HCT116 (cell line): ENCODE measurements at regions not wholly inside any gene's neighbourhood (a gene's known extent, or its start where the extent isn't known, plus 50 kb on each side); places are given as distances from the start of the nearest gene placed in this dataset.
"Not testable (repeated sequence)": the region's sequence is repeated elsewhere in the genome, so short reads cannot be mapped to it uniquely, and the experiment has no call there.

Experiments
- ATAC-seq: fragments of 200-7000 bp; cut with Tn5 transposase; 2 replicates; pipeline ENCODE4 v1.9.1; 2020; ENCODE audit warnings: mild to moderate bottlenecking, moderate library complexity
- BruUV-seq: library from RNA; stranded (reverse); fragments of 400-500 nt; replicated peaks from 2 replicates; lab custom pipeline; 2021; lab: Mats Ljungman, UMichigan
- CTCF ChIA-PET: fragments of 300-600 bp; sonication (Branson Sonifier 250); formaldehyde crosslinking; loops from one replicate; lab custom pipeline; 2021; ENCODE audit warnings: antibody characterized with exemption; lab: Charles Lee
- POLR2A ChIA-PET: fragments of 300-600, 350-600 bp; sonication (Branson Sonifier 250); formaldehyde crosslinking; loops from one replicate; lab custom pipeline; 2021; ENCODE audit warnings: antibody characterized with exemption; lab: Charles Lee
- RAD21 ChIA-PET, 2 experiments: fragments of 300-600 bp; sonication (Branson Sonifier 250); formaldehyde crosslinking; loops; one replicate each; lab custom pipeline; 2023; ENCODE audit warnings: low total read pairs in 2 of 2; ENCODE audit not compliant: uncharacterized antibody in 2 of 2, unreplicated experiment in 2 of 2, low non-redundant PET in 1 of 2; lab: Charles Lee
- DNase-seq: peaks from one replicate; pipeline ENCODE4 v3.0.0-alpha.2; 2010; ENCODE audit warnings: low read depth, low spot score
- H2AFZ ChIP-seq: fragments of 200-600 bp; shearing (Covaris generic), sonication (generic); 2 replicates; pipeline ENCODE4 v1.6.1; 2017; ENCODE audit warnings: low read depth, mixed run types, mixed read lengths, antibody characterized with exemption, low read length; ENCODE audit not compliant: poor library complexity, severe bottlenecking
- H3K27ac ChIP-seq: 2 replicates; pipeline ENCODE4 v1.5.1; 2012; ENCODE audit warnings: low read depth, low read length
- H3K27me3 ChIP-seq: fragments of 200-600 bp; sonication (generic); 2 replicates; pipeline ENCODE4 v1.6.1; 2016; ENCODE audit warnings: mixed run types, low read length, mixed read lengths; ENCODE audit not compliant: insufficient read depth
- H3K36me3 ChIP-seq, 2 experiments: fragments of 200-500 bp in 1 of 2; fragments of 200-600 bp in 1 of 2; sonication (Bioruptor generic) in 1 of 2; sonication (generic) in 1 of 2; 2 replicates each; pipeline versions ENCODE4 v1.5.1 to v1.6.1; 2014 to 2016; ENCODE audit warnings: low read length in 2 of 2, inconsistent platforms in 1 of 2, mixed read lengths in 1 of 2, mixed run types in 1 of 2; ENCODE audit not compliant: insufficient read depth in 2 of 2, control insufficient read depth in 1 of 2
- H3K4me1 ChIP-seq, 2 experiments: fragments of 200-600 bp in 1 of 2; sonication (generic) in 1 of 2; 2 replicates each; pipeline versions ENCODE4 v1.5.1 to v1.6.1; 2012 to 2017; ENCODE audit warnings: low read length in 2 of 2, inconsistent platforms in 1 of 2, mild to moderate bottlenecking in 1 of 2, mixed read lengths in 1 of 2, mixed run types in 1 of 2, moderate library complexity in 1 of 2; ENCODE audit not compliant: insufficient read depth in 2 of 2, control insufficient read depth in 1 of 2
- H3K4me2 ChIP-seq: fragments of 200-600 bp; sonication (generic); 2 replicates; pipeline ENCODE4 v1.6.1; 2017; ENCODE audit warnings: mixed run types, low read length, mixed read lengths
- H3K4me3 ChIP-seq, 2 experiments: fragments of 200-600 bp in 1 of 2; sonication (generic) in 1 of 2; replicated peaks in 1 of 2; 2 replicates each; pipeline ENCODE4 v1.5.1; 2011 to 2016; ENCODE audit warnings: low read length in 2 of 2, control low read depth in 1 of 2, low read depth in 1 of 2, mild to moderate bottlenecking in 1 of 2, mixed read lengths in 1 of 2, mixed run types in 1 of 2
- H3K79me2 ChIP-seq: fragments of 200-600 bp; sonication (generic); 2 replicates; pipeline ENCODE4 v1.6.1; 2017; ENCODE audit warnings: mild to moderate bottlenecking, mixed run types, low read length, moderate library complexity, mixed read lengths; ENCODE audit not compliant: insufficient read depth
- H3K9ac ChIP-seq: fragments of 200-600 bp; sonication (generic); 2 replicates; pipeline ENCODE4 v1.6.1; 2016; ENCODE audit warnings: low read length, mixed read lengths
- H3K9me2 ChIP-seq: fragments of 200-600 bp; sonication (generic), shearing (Covaris generic); 2 replicates; pipeline ENCODE4 v1.6.1; 2017; ENCODE audit warnings: mixed run types, mild to moderate bottlenecking, moderate library complexity; ENCODE audit not compliant: insufficient read depth
- H3K9me3 ChIP-seq, 2 experiments: fragments of 200-500 bp in 1 of 2; fragments of 200-600 bp in 1 of 2; sonication (Bioruptor generic) in 1 of 2; sonication (generic) in 1 of 2; 2 replicates each; pipeline ENCODE4 v1.6.1; 2014 to 2017; ENCODE audit warnings: low read length in 2 of 2, mixed read lengths in 2 of 2, inconsistent platforms in 1 of 2, low read depth in 1 of 2, mild to moderate bottlenecking in 1 of 2, mixed run types in 1 of 2, moderate library complexity in 1 of 2; ENCODE audit not compliant: control insufficient read depth in 1 of 2, insufficient read depth in 1 of 2
- H4K20me1 ChIP-seq: fragments of 200-600 bp; sonication (generic), shearing (Covaris generic); 2 replicates; pipeline ENCODE4 v1.6.1; 2017; ENCODE audit warnings: mixed run types, mild to moderate bottlenecking, moderate library complexity; ENCODE audit not compliant: insufficient read depth
- EZH2 ChIP-seq: fragments of 200-600 bp; sonication (generic); IDR thresholded peaks from 2 replicates; pipeline ENCODE4 v1.6.1; 2017; ENCODE audit warnings: antibody characterized with exemption, mixed run types
- REST ChIP-seq: IDR thresholded peaks from 2 replicates; pipeline ENCODE4 v1.6.1; 2012; ENCODE audit warnings: low read depth
- intact Hi-C: fragments of 100-400 bp; cut with micrococcal nuclease; formaldehyde crosslinking; loops from 2 replicates; pipeline ENCODE4 v1.10.0; 2022

- Histone ChIP-seq H4K20me1 (no peaks in the 10 kb centered on the region), H3K4me3 (no peak overlapping the region), H3K4me2 (no peak overlapping the region), H3K36me3 (no peaks in the 10 kb centered on the region)
- ChIA-PET RAD21 (no interaction called here), CTCF (no interaction called here)
- DNase-seq: no peak
- no peak for TF ChIP-seq REST
- TF ChIP-seq, all 23 proteins: peak for 0
- Histone ChIP-seq H2AFZ (no peak overlapping the region), H3K79me2 (no peaks in the 10 kb centered on the region), H3K9me2 (no peaks in the 10 kb centered on the region), H3K27ac (no peak overlapping the region), H3K27me3 (no peaks in the 10 kb centered on the region), H3K4me1 (no peaks in the 10 kb centered on the region), H3K9me3 (no peaks in the 10 kb centered on the region), H3K9ac (no peak overlapping the region)
- POLR2A ChIA-PET: no interaction called here
- BruUV-seq: no TSS peak
- ATAC-seq: no peak
- intact Hi-C loops: no loop called here
Measured at GRCh38 chr13:28607187-28607955, 51.6 kb upstream of the POMP start.

- Histone ChIP-seq H3K4me1 (no peaks in the 10 kb centered on the region), H3K36me3 (no peaks in the 10 kb centered on the region), H3K27me3 (no peaks in the 10 kb centered on the region), H3K9me2 (no peaks in the 10 kb centered on the region), H2AFZ (no peak overlapping the region), H4K20me1 (no peaks in the 10 kb centered on the region), H3K4me3 (no peak overlapping the region), H3K27ac (no peak overlapping the region), H3K9me3 (no peaks in the 10 kb centered on the region), H3K9ac (no peak overlapping the region), H3K79me2 (no peaks in the 10 kb centered on the region), H3K4me2 (no peak overlapping the region)
- ATAC-seq: no peak
- POLR2A ChIA-PET: no interaction called here
- no TSS peak for BruUV-seq
- RAD21 ChIA-PET: no interaction called here
- intact Hi-C loops: no loop called here
- no peak for DNase-seq
- no peak for TF ChIP-seq EZH2
- CTCF ChIA-PET: no interaction called here
Measured at GRCh38 chr13:28606466-28606865, 52.5 kb upstream of the POMP start.

- H3K4me2 ChIP-seq, DNase-seq, POLR2A ChIA-PET, BruUV-seq, H2AFZ ChIP-seq, H3K9me3 ChIP-seq, H3K9me2 ChIP-seq, RAD21 ChIA-PET, H3K79me2 ChIP-seq, ATAC-seq, H3K27ac ChIP-seq, H3K36me3 ChIP-seq, CTCF ChIA-PET, H4K20me1 ChIP-seq, H3K9ac ChIP-seq, H3K4me1 ChIP-seq, H3K27me3 ChIP-seq, intact Hi-C loops, H3K4me3 ChIP-seq: not testable (repeated sequence)
Measured at GRCh38 chr13:28605147-28605546, 53.8 kb upstream of the POMP start.
